H1 (cell line): ENCODE measurements at regions not wholly inside any gene's neighbourhood (a gene's known extent, or its start where the extent isn't known, plus 50 kb on each side); places are given as distances from the start of the nearest gene placed in this dataset.

Experiments used
- CTCF ChIA-PET: fragments of 300-600 bp; sonication (Branson Sonifier 250); formaldehyde crosslinking; loops from one replicate; lab custom pipeline; 2021; ENCODE audit not compliant: partially characterized antibody; lab: Charles Lee
- POLR2A ChIA-PET: fragments of 300-600 bp; sonication (Branson Sonifier 250); formaldehyde crosslinking; loops from one replicate; lab custom pipeline; 2021; ENCODE audit warnings: inconsistent platforms; ENCODE audit not compliant: partially characterized antibody; lab: Charles Lee
- DNase-seq, 2 experiments: peaks; one replicate each; pipeline versions ENCODE4 v3.0.0 to v3.0.0-alpha.2; 2010 to 2022; ENCODE audit warnings: low spot score in 2 of 2, low read depth in 1 of 2, mixed read lengths in 1 of 2
- FAIRE-seq: peaks from 2 replicates; lab custom pipeline; 2011; peaks lifted over from hg19 to GRCh38; lab: Jason Lieb, UNC
- H2AFZ ChIP-seq: 2 replicates; pipeline ENCODE4 v1.8.1; 2012; ENCODE audit warnings: low read length, inconsistent platforms
- H2AK5ac ChIP-seq: 2 replicates; pipeline ENCODE4 v1.6.1; 2013; ENCODE audit warnings: low read depth, low read length
- H2BK120ac ChIP-seq: replicated peaks from 2 replicates; pipeline ENCODE3; 2013; ENCODE audit warnings: low read depth, low read length, inconsistent platforms
- H2BK12ac ChIP-seq: 2 replicates; pipeline ENCODE4 v1.6.1; 2013; ENCODE audit warnings: low read depth, low read length
- H2BK15ac ChIP-seq: 2 replicates; pipeline ENCODE4 v1.6.1; 2013; ENCODE audit warnings: low read length
- H2BK20ac ChIP-seq: 2 replicates; pipeline ENCODE4 v1.6.1; 2013; ENCODE audit warnings: low read length
- H2BK5ac ChIP-seq: 2 replicates; pipeline ENCODE4 v1.6.1; 2013; ENCODE audit warnings: low read depth, low read length
- H3K14ac ChIP-seq: 2 replicates; pipeline ENCODE4 v1.6.1; 2013; ENCODE audit warnings: inconsistent platforms; ENCODE audit not compliant: insufficient read length
- H3K18ac ChIP-seq: 2 replicates; pipeline ENCODE4 v1.6.1; 2013; ENCODE audit warnings: low read length; ENCODE audit errors: extremely low read depth
- H3K23ac ChIP-seq: 2 replicates; pipeline ENCODE4 v1.6.1; 2013; ENCODE audit warnings: inconsistent platforms; ENCODE audit not compliant: insufficient read length
- H3K23me2 ChIP-seq: 2 replicates; pipeline ENCODE4 v1.6.1; 2013; ENCODE audit warnings: low read depth, low read length
- H3K27ac ChIP-seq: 2 replicates; pipeline ENCODE4 v1.6.1; 2011; ENCODE audit warnings: low read depth, low read length, inconsistent platforms
- H3K27me3 ChIP-seq, 4 experiments: replicated peaks in 1 of 4; 1 replicate in 1 of 4; 2 replicates in 3 of 4; pipeline versions ENCODE4 v1.6.1 to v1.8.1; 2011 to 2013; ENCODE audit warnings: low read length in 3 of 4, mild to moderate bottlenecking in 3 of 4, inconsistent platforms in 2 of 4, mixed read lengths in 2 of 4, moderate library complexity in 1 of 4; ENCODE audit not compliant: control insufficient read depth in 3 of 4, insufficient read depth in 3 of 4; ENCODE audit errors: extremely low read depth in 1 of 4
- H3K36me3 ChIP-seq, 4 experiments: 2 replicates each; pipeline versions ENCODE4 v1.6.1 to v1.8.1; 2011 to 2013; ENCODE audit warnings: mild to moderate bottlenecking in 4 of 4, low read length in 3 of 4, moderate library complexity in 2 of 4, control low read depth in 1 of 4, inconsistent platforms in 1 of 4; ENCODE audit not compliant: insufficient read depth in 4 of 4, control insufficient read depth in 2 of 4
- H3K4ac ChIP-seq: replicated peaks from 2 replicates; pipeline ENCODE3; 2013; ENCODE audit warnings: low read length, low read depth, mixed read lengths, inconsistent platforms; ENCODE audit not compliant: insufficient read length
- H3K4me1 ChIP-seq, 4 experiments: replicated peaks in 1 of 4; 1 replicate in 1 of 4; 2 replicates in 3 of 4; pipeline versions ENCODE4 v1.6.1 to v1.8.1; 2011 to 2013; ENCODE audit warnings: low read length in 3 of 4, inconsistent platforms in 2 of 4, mixed read lengths in 1 of 4; ENCODE audit not compliant: insufficient read depth in 4 of 4, control insufficient read depth in 3 of 4
- H3K4me2 ChIP-seq, 2 experiments: 2 replicates each; pipeline versions ENCODE4 v1.6.1 to v1.8.1; 2011 to 2013; ENCODE audit warnings: low read depth in 2 of 2, low read length in 2 of 2, control low read depth in 1 of 2, inconsistent platforms in 1 of 2, mild to moderate bottlenecking in 1 of 2; ENCODE audit not compliant: insufficient read depth in 1 of 2
- H3K4me3 ChIP-seq, 4 experiments: fragments of 200-600, 300-600 bp in 1 of 4; sonication (generic), shearing (Covaris generic), sonication (Bioruptor Twin) in 1 of 4; 2 replicates each; pipeline versions ENCODE4 v1.5.1 to v1.8.1; 2011 to 2016; ENCODE audit warnings: low read length in 4 of 4, low read depth in 3 of 4, control low read depth in 2 of 4, inconsistent platforms in 2 of 4, mild to moderate bottlenecking in 2 of 4, mixed read lengths in 1 of 4, moderate library complexity in 1 of 4; ENCODE audit not compliant: insufficient read depth in 2 of 4; ENCODE audit errors: extremely low read depth in 1 of 4
- H3K56ac ChIP-seq: replicated peaks from 2 replicates; pipeline ENCODE3; 2013; ENCODE audit warnings: low read depth, mild to moderate bottlenecking, mixed read lengths, low read length, inconsistent platforms; ENCODE audit not compliant: insufficient read length
- H3K79me1 ChIP-seq: 2 replicates; pipeline ENCODE4 v1.6.1; 2013; ENCODE audit warnings: low read depth, low read length, control low read depth
- H3K79me2 ChIP-seq, 2 experiments: 2 replicates each; pipeline versions ENCODE4 v1.6.1 to v1.8.1; 2012 to 2013; ENCODE audit warnings: low read length in 2 of 2, mild to moderate bottlenecking in 2 of 2, inconsistent platforms in 1 of 2; ENCODE audit not compliant: insufficient read depth in 2 of 2, control insufficient read depth in 1 of 2
- H3K9ac ChIP-seq, 4 experiments: replicated peaks in 1 of 4; 1 replicate in 1 of 4; 2 replicates in 3 of 4; pipeline versions ENCODE4 v1.6.1 to v1.8.1; 2011 to 2013; ENCODE audit warnings: low read depth in 3 of 4, low read length in 3 of 4, control low read depth in 2 of 4, mild to moderate bottlenecking in 2 of 4, moderate library complexity in 2 of 4, inconsistent platforms in 1 of 4; ENCODE audit errors: extremely low read depth in 1 of 4
- H3K9me3 ChIP-seq, 2 experiments: 2 replicates each; pipeline versions ENCODE4 v1.6.1 to v1.8.1; 2012 to 2013; ENCODE audit warnings: mild to moderate bottlenecking in 2 of 2, moderate library complexity in 2 of 2, control low read depth in 1 of 2, inconsistent platforms in 1 of 2, low read depth in 1 of 2, low read length in 1 of 2, mixed read lengths in 1 of 2; ENCODE audit not compliant: insufficient read depth in 2 of 2
- H4K20me1 ChIP-seq, 2 experiments: replicated peaks in 1 of 2; 2 replicates each; pipeline versions ENCODE3 to v1.8.1; 2011 to 2013; ENCODE audit warnings: inconsistent platforms in 2 of 2, low read length in 2 of 2, mild to moderate bottlenecking in 1 of 2; ENCODE audit not compliant: insufficient read depth in 2 of 2, control insufficient read depth in 1 of 2
- H4K5ac ChIP-seq: 2 replicates; pipeline ENCODE4 v1.6.1; 2013; ENCODE audit warnings: low read length, low read depth, mixed read lengths, inconsistent platforms; ENCODE audit not compliant: insufficient read length
- H4K8ac ChIP-seq: 2 replicates; pipeline ENCODE4 v1.8.0; 2013; ENCODE audit warnings: mild to moderate bottlenecking, moderate library complexity, low read length, inconsistent platforms; ENCODE audit not compliant: insufficient read depth; ENCODE audit errors: extremely low read depth
- H4K91ac ChIP-seq: replicated peaks from 2 replicates; pipeline ENCODE3; 2013; ENCODE audit warnings: low read length, mixed read lengths, inconsistent platforms; ENCODE audit not compliant: insufficient read length
- BRCA1 ChIP-seq: IDR thresholded peaks from 2 replicates; pipeline ENCODE4 v1.6.1; 2012; ENCODE audit warnings: low read depth, low read length, improper control_type of control experiment
- CBX5 ChIP-seq: fragments of 300-800, 300-1000 bp; sonication (generic); IDR thresholded peaks from 2 replicates; pipeline ENCODE4 v1.7.1; 2016; ENCODE audit warnings: antibody characterized with exemption, low read length, low read depth
- CBX8 ChIP-seq: fragments of 300-800, 300-1000 bp; sonication (generic); IDR thresholded peaks from 2 replicates; pipeline ENCODE4 v1.7.1; 2016; ENCODE audit warnings: low read depth, low read length, borderline replicate concordance
- FOSL1 ChIP-seq: IDR thresholded peaks from 2 replicates; pipeline ENCODE4 v1.6.1; 2011; ENCODE audit warnings: mild to moderate bottlenecking, low read depth, low read length, moderate library complexity; ENCODE audit not compliant: insufficient read depth
- GABPA ChIP-seq: IDR thresholded peaks from 2 replicates; pipeline ENCODE4 v1.6.1; 2011; ENCODE audit warnings: mild to moderate bottlenecking, low read length, moderate library complexity, borderline replicate concordance; ENCODE audit not compliant: insufficient read depth
- PHF8 ChIP-seq: fragments of 200-600 bp; sonication (generic); conservative IDR thresholded peaks from 2 replicates; pipeline ENCODE4 v1.7.1; 2012; ENCODE audit warnings: low read depth, mild to moderate bottlenecking, inconsistent platforms, low read length, moderate library complexity
- RAD21 ChIP-seq, 2 experiments: IDR thresholded peaks in 1 of 2; conservative IDR thresholded peaks in 1 of 2; 2 replicates each; pipeline ENCODE4 v1.6.1; 2011; ENCODE audit warnings: low read depth in 2 of 2, low read length in 2 of 2, improper control_type of control experiment in 1 of 2, inconsistent platforms in 1 of 2, mild to moderate bottlenecking in 1 of 2, moderate library complexity in 1 of 2
- RFX5 ChIP-seq: IDR thresholded peaks from 2 replicates; pipeline ENCODE4 v1.6.1; 2011; ENCODE audit warnings: low read depth, low read length, improper control_type of control experiment, borderline replicate concordance
- SP2 ChIP-seq: IDR thresholded peaks from 2 replicates; pipeline ENCODE4 v1.6.1; 2012; ENCODE audit warnings: mild to moderate bottlenecking, low read length, inconsistent platforms
- TCF12 ChIP-seq: IDR thresholded peaks from 2 replicates; pipeline ENCODE4 v1.6.1; 2011; ENCODE audit warnings: low read depth, mild to moderate bottlenecking, low read length
- TEAD4 ChIP-seq: IDR thresholded peaks from 2 replicates; pipeline ENCODE4 v1.6.1; 2012; ENCODE audit warnings: low read depth, low read length, inconsistent platforms, mixed read lengths
- YY1 ChIP-seq: IDR thresholded peaks from 2 replicates; pipeline ENCODE4 v1.6.1; 2011; ENCODE audit warnings: low read depth, mild to moderate bottlenecking, low read length
- WGBS, 2 experiments: shearing (Covaris generic) in 1 of 2; methylation state at CpG; one replicate each; pipeline versions ENCODE4 v1.1.6 to v1.1.7; 2013 to 2015; ENCODE audit warnings: low lambda C conversion rate in 2 of 2, mixed read lengths in 2 of 2, inconsistent platforms in 1 of 2, low coverage in 1 of 2, missing lambda C conversion rate in 1 of 2; ENCODE audit not compliant: insufficient replicate concordance in 2 of 2, insufficient coverage in 1 of 2, insufficient read length in 1 of 2; ENCODE audit errors: extremely low coverage in 1 of 2, missing lambda C conversion rate in 1 of 2; 5-methylcytosine and 5-hydroxymethylcytosine counted together

DNA sequence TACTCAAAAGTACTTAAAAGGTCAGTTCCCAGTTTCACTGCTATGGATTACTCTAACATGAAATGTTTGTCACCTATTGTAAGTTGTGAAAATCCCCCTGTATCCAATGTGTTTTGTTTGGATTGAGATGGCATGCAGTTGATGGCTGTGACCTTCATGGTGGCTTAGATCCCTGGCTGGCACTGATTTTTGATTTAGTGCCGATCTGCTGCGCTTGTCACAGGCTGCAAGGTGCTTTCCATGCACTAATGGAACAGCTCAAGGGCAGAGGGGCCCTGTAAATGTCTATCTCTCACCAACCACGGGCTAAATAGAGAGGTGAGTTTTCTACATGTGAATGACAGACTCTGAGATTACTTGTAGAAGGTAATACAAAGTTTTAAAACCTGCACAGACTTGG, 69.8 kb upstream of the WDR41 start:
- Histone ChIP-seq H2AFZ (no peak overlapping the region), H3K18ac (no peak overlapping the region), H2BK120ac (no peak overlapping the region), H3K56ac (no peak overlapping the region), H4K20me1 (no peaks in the 10 kb centered on the region), H2BK12ac (no peak overlapping the region), H3K4me3 (no peak overlapping the region), H3K27me3 (no peaks in the 10 kb centered on the region), H3K27ac (no peak overlapping the region), H2BK5ac (no peak overlapping the region), H3K23me2 (no peaks in the 10 kb centered on the region), H3K36me3 (no peaks in the 10 kb centered on the region), H2AK5ac (no peak overlapping the region), H3K4ac (no peak overlapping the region), H2BK15ac (no peak overlapping the region), H3K79me1 (no peaks in the 10 kb centered on the region), H3K9me3 (no peaks in the 10 kb centered on the region), H3K4me2 (no peak overlapping the region), H4K91ac (no peak overlapping the region), H3K4me1 (no peaks in the 10 kb centered on the region), H3K79me2 (no peaks in the 10 kb centered on the region), H3K23ac (no peak overlapping the region), H4K8ac (no peak overlapping the region), H3K14ac (no peak overlapping the region), H2BK20ac (no peak overlapping the region), H3K9ac (no peak overlapping the region), H4K5ac (no peak overlapping the region)
- ChIA-PET CTCF (interaction anchor here (1.1 to 1.5 kb wide), 5 partner anchors 11 to 785 kb away, joined by 3 to 6 read pairs (median 4); no protein-coding TSS in a partner anchor), POLR2A (no interaction called here)
- FAIRE-seq, result no peak
- WGBS, 2 experiments, result 83% methylated on average over 3 of the region's 3 CpGs; no CpG with 5 or more reads in 1 of the 2 experiments
- DNase-seq, result no peak
- TF ChIP-seq TCF12 (no peak), SP2 (no peak), BRCA1 (no peak), PHF8 (no peak), GABPA (no peak), RFX5 (no peak), RAD21 (IDR thresholded peaks at IDR 0.05 in 1 of 2, conservative IDR thresholded peaks at IDR 0.05 in 1 of 2; ENCODE audit: low read depth in 2 of 2, low read length in 2 of 2) (no peak), FOSL1 (no peak), TEAD4 (no peak), CBX5 (no peak), YY1 (no peak), CBX8 (no peak)
